Activated CD8-positive, alpha-beta memory T cell treated with anti-CD3 and anti-CD28 coated beads, Interleukin-2, amount 50 U/mL, for 1 hour (primary cell): ENCODE measurements at regions not wholly inside any gene's neighbourhood (a gene's known extent, or its start where the extent isn't known, plus 50 kb on each side); places are given as distances from the start of the nearest gene placed in this dataset.
"Not testable (repeated sequence)": the region's sequence is repeated elsewhere in the genome, so short reads cannot be mapped to it uniquely, and the experiment has no call there.

Experiments
- DNase-seq: peaks from one replicate; pipeline ENCODE4 v3.0.0-alpha.2; 2020; ENCODE audit errors: extremely low read depth

DNA sequence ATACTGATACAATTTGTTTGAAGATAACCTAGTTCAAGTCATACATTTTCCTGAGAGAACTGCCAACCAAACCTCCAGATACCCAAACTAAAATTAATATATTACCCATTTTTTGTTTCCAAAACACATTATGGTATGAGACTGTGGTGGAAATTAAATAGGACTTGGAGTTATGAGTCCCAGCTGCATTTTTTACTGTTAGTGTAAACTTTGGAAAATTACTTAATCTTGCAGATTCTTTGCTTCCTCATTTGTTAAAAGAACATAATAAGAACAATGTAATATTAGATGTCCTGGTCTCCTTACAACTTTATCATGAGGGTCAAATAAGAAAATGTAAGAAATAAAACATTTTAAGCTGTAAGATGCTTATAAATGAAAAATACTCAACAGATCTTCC lies 98.2 kb upstream of the TRIB2 start:
- no peak for DNase-seq

DNA sequence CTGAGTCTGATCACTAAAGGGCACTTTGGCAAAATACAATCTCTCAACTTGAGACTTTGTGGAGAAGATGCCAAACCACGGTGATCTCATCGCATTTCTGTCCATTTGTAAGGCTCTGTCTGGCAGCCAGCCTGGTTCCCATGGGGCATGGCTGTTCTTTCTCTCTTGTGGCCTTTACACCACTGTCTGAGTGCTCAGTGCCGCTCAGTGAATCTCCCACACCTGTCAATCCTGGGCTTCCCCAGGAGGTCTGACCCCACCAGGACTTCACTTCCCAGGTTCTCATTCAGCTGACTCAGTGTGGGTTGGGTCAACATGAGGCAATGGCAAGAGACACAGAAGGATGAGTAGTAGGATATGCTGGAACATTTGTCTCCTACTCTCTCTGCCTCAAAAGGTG lies 96.8 kb upstream of the TRIB2 start:
- DNase-seq, result no peak

DNA sequence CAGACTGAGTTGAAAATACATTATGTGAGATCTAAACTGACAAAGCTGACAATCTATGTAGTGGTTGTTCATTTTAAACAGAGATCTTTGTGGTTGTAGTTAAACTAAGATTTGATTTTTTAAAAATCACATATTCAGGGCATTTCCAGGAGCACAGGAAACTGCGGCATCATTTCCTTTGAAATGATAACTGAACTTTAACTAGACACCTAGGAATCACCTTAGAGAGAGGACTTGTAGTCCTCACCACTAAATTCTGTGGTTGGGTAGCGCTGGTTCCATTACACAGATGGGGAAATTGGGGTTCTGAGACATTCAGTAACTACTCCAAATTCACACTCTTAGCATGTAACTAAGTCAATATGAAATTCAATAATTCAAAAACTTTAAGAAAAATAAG lies 96.0 kb upstream of the TRIB2 start:
- DNase-seq, result no peak

DNA sequence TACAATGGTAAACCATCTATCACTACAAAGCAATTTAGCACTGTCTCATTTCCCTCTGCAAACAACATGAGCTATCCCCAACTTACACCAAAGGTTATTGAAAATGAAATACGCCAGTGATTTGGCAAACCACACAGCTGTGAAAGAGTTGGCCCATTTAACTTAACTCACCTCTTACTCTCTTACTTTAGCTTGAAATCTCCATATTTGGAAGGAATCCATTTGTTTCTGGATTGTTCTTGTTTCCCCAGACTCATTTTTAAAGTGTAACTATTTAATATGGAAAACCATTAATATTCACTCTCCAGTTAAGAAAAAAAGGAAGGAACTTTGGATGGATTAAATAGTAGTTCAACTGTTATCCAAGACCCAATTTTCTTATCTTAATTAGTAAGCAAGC lies 93.7 kb upstream of the TRIB2 start:
- no peak for DNase-seq

DNA sequence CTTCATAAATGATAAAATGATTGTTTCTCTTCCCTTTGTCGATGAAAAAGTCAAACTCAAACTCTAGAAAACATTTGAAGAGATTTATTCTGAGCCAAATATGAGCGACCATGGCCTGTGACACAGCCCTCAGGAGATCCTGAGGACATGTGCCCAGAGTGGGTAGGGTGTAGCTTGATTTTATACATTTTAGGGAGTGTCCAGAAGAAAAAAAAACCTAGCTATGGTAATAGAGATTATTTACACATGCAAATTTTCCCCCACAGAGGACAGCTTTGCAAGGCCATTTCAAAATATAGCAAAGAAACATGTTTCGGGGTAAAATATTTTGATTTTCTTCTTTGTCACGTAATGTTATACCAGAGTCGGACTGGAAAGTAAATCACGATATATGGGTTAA lies 92.4 kb upstream of the TRIB2 start:
- no peak for DNase-seq

DNA sequence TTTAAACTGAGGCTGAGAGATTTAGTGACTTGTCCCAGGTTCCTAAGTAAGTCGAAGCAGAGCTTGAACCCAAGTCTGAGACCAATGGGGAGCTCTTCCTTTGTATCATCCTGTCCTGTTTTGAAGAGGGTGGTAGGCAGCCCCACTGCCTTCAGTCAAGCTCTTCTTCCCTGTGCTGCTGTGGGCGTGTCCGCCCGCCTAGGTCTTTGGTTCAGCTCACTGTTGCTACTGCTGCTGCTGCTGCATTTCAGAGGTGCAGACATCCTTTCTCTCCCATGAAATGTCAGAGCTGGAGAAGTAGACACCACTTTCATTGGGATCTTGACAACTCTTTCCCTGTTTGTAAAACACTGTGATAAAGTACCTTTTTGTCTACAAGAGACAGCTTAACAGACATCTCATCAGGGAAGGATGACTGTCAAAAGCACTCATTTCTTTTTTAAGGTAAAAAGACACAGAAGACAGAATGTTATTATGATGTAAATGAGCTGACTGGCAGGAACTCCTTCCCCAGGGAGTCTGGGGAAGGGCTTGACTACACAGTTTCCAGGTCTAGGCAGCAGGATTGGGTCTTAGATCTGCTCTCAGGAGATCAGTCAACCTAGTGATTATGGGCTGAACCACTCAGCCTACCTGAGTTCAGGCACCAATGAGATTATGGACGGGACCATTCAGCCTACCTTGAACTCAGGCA lies 91.7 kb upstream of the TRIB2 start:
- no peak for DNase-seq

DNA sequence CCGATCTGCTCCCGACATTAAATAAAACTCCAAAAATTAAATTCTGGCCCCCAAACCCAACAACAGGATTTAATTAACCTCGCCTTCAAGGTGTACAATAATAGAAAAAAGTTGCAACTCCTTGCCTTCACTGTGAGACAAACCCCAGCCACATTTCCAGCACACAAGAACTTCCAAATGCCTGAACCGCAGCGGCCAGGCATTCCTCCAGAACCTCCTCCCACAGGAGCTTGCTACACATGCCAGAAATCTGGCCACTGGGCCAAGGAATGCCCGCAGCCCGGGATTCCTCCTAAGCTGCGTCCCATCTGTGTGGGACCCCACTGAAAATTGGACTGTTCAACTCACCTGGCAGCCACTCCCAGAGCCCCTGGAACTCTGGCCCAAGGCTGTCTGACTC lies 88.2 kb upstream of the TRIB2 start:
- DNase-seq, result not testable (repeated sequence)

DNA sequence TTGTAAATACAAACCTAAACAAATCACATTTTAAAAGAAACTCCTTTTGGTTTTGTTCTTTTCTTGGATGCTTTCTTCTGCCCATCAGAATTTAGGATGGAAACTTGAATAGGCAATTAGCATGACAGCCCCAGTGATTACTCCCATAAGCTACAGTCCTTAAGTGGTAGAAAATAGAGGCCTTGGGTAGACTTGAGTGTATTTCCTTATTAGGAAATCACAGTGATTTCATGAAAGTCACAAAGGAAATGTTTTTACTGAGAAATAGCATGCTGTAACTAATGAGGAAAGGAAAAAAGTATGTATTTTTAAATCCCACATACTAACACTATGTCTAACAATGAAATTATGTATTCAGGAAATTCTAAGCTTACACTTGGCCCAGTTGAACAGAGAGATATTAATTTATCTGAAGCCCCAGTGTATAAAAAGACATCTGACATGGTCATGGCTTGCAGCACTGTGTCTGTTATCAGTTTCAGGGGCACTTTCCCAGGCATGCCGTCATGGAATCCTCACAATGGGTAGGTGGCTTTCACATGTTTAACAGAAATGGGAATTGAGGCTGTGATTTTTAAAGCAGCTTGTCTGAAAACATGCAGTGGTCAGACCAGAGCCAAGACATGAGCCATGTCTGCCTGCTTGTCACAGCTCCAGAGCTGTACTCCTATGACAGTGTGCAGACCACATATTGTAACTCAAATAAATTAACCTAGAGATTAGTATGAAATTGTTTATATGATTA lies 79.7 kb upstream of the TRIB2 start:
- DNase-seq, result no peak

DNA sequence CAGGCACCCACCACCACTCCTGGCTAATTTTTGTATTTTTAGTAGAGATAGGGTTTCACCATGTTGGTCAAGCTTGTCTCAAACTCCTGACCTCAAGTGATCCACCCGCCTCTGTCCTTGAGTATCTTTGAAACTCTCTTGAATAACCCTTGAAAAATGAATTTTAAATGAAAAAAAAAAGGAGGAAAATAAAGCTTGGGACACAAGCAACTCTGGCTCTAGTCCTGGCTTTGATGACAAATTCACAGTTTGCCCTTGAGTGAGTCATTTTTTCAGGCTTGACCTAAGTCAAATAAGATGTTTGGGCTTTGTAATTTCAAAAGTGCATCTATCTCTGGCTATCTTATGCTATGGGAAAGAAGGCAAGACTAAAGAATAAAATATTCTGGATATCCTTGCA lies 79.0 kb upstream of the TRIB2 start:
- no peak for DNase-seq

DNA sequence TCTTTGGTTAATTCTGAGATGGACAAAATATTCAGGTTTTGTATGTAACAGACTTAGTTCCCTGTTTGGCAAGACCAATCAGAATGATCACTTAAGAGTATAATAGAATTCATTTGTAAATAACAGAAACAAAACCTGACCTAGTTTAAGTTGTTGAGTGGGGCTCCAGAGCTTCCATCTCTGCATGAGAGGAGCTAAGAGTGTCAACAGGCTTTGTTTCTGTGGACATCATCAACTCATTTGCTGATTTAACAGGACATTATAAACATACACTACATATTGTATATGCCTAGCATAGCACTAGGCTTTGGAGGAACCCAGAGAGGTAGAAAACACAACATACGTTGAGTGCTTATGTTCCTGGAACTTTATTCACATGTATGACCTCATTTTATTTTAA lies 75.3 kb upstream of the TRIB2 start:
- no peak for DNase-seq

DNA sequence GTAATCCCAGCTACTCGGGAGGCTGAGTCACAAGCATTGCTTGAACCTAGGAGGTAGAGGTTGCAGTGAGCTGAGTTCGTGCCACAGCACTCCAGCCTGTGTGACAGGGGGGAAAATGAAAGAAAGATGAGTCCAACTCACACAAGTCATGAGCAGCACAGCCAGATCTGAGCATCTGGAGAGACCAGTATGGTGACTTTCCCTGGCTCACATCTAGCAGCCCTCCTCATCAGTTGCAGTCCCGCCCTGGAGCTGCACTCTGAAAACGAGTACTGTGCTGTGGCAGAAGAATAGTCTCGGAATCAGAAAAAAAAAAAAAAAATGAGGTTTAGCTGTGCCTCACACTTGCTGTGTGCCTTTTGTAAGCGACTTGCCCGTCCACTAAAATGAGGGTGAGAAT lies 74.4 kb upstream of the TRIB2 start:
- no peak for DNase-seq

DNA sequence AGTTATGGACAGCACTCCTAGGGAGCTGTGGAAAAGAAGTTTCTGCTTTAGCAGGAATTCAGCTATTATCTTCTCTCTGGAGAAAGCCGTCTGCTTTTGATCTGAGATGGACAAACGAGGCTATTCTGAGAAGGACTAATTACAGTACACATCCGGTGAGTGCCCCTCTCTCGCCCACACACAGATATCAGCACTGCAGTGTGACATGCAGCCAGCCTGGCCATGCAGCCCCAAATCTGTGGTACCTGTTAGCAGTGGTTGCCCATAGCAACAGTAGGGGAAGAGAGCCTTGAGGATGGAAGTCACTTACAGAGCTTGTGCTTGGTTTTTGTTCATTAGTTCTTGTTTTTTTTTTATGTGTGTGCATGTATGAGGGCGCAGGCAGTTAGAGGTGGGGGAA lies 73.9 kb upstream of the TRIB2 start:
- no peak for DNase-seq

DNA sequence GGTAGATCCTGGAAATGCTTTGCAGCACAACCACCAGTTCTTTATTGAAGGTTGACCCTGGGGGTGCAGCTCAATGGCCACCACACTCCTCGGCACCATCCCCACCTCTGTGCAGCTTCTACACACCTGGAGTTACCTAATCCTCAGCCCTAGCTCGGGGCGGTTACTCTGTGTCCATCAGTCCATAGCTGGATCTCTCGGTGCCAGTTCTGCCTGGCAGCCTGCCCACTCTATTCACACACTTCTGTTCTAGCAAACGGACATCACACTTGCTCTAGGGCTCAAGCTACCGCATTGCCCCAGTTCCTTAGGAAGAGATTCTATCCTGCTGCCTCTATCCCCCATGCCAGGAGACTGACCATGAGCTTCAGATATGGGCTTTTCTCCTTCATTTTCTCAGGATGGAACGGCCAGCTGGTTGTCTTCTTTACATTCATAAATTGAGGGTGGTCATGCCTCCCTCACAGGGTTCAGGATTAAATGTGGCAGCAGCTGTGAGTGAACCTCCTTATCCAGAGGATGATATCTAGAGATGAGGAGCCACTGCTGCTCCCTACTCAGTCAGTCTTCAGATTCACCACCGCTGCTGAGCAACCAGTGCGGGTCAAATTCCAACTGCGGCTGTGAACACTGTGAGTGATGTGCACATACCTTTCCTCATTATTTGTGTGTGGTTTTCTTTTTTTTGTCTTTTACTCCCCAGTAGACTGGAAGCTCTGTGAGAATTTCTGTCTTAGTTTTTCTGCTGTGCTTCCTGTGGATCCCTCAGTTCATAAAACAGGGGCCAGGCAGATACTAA lies 66.9 kb upstream of the TRIB2 start:
- DNase-seq, result no peak

DNA sequence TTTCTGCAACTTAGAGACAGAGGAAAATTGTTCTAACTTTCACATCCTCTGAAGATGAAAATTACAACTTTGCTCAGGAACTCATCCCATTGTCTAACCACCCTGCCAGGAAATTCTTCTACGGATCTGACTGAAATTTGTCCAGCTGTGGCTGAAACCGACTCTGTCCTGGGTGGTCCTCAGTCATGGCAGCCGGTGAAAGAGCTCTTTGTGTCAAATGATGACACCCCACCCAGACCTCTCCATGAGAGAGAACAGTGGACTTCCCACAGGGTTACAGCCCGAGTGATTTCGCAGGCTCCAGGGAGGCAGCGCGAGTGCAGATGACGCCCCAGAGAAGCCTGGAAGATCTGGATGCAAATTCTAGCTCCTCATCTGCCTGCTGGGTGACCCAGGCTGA lies 65.1 kb upstream of the TRIB2 start:
- DNase-seq, result no peak

DNA sequence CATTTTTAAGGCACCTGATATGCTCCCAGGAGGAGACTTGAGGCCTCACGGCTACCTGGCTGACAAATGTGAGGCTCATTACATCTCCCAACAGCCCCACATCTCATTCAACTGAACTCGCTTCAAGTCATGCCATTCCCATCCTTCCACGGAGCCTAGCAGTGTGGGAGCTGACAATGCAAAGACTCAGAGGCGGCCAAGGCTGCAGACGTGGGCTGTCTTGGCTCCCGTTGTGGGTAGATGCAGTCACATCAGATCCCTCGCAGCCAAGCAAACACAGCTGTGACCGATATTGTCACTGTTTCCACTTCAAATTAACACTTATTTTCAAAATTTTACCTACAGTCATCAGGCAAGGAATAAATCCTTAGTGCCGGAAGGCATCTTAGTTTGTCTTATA lies 64.0 kb upstream of the TRIB2 start:
- DNase-seq, result no peak

DNA sequence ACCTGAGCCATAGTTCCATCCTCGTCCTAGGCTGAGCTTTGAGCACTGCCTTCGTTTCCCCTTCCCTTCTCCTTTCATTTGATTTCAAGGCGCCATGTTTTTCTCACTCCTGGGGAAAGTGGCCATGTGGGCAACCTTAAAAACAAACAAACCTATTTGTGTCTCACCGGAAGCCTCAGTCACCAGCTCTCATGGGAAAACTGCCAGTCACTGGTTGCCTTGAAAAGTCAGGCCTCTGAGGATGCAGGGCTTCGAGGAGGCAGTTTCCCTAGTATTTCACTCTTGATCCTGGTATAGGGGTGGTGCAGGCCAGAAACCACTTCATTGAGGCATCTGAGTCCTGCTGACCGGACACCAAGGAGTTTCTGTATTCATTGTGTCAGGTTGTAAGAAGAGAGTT lies 59.2 kb upstream of the TRIB2 start:
- DNase-seq, result no peak

DNA sequence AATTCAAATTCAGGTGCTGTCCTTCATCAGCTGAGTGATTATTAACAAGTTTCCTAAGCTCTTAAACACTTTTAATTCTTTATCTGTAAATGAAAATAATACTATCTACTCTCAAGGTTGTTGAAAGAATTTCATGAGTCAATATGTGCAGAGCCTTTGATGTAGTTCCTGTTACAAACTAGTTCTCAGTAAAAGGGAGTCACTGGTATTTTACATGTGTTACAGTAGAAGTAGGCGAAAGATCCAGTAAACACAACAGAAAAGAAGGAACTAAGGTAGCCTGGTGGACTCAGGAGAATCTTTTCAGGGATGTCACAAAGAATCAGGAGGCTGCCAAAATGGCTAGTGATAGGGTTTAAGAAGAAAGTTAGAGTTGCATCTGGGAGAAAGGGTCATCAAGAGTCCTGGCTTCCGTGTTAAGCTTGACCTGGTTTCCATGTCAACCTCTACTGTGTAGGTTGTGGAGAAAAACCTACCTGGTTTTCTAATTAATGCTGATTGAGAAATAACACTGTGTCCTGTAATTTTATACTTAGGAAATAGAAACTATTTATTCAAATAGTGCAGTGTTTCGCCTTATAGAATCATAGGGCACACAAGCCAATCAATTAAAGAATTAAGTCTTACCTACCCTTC lies 58.3 kb upstream of the TRIB2 start:
- DNase-seq, result no peak

DNA sequence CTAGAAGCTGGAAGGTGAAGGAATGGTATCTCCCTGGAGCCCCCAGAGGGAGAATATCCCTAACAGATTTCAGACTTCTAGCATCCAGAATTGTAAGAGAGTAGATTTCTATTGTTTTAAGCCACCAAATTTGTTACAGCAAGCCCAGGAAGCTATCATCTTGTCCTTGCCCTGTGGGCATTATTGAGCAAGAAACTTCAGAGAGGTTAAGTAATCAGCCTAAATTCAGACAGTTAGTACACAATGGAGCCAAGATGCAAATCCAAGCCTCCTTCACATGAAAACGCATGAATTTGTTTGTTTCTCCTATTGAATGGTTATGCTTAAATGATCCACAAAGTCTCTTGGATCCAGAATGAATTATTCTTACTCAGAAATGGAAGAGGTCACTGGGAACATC lies 55.2 kb upstream of the TRIB2 start:
- no peak for DNase-seq

DNA sequence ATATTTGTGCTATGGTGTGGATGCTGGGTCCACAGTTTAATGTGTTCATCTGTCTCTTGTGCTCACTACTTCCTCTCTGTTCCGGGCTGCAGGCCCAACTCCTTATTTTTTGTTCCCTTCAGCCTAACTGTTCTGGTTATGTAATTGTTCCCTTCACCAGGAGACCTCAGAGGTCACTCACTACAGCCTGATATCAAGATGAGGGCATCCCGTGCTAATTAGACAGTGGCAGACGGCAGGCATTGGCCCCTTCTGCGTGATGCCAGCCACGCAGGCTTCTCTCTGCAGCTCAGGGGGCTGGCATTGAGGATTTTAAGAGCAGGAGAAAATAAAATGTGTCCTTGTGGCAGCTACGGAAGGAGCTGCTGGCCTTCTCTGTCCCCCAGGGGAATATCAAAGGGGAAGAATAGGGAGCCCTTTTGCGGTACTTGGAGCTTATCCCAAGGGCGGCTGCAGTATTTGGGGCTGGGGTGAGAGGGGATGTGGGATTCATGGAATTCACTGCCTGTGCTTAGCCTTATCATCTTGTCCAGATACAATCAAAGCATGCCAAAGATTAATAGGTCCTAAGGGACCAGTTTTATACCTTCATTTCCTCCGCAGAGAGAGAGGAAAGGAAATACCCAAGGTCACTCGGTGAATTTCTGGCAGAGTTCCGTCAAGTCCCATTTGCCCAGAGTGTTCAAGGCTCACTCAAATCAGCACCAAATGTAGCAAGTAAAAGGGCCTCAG lies 53.3 kb upstream of the TRIB2 start:
- DNase-seq, result no peak

DNA sequence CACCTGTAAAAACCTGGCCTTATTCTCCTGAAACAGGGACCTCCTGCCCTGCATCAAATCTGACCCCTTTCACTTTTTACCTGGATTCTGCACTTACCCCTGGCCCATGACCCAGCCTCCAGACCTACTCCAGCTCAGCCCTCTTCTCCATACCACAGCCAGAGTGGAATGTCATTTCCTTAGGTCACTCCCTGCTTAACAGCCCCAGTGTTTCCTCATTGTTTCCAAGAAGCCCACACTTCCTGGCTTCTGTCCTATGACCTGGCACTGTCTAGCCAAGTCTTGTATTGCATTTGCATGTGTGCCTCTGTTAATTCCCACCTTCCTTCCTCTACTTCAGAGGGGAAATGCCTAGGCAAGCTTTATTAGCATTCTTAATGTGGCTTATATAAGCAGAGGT lies 51.4 kb upstream of the TRIB2 start:
- DNase-seq, result no peak

DNA sequence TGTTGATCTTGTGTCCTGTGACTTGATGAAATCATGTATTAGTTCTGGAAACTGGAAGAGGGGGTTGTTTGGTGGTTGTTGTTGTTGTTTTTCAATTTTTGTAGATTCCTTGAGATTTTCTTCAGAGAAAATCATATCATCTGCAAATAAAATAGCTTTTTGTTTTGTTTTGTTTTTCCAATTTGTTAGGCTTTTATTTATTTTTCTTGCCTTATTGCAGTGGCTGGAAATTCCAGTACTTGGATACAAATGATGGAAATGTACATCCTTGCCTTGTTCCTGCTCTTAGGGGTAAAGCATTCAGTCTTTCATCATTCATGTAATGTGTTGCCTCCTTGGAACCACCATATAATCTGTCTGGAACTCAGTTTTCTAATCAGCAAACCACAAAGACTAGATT lies 50.3 kb upstream of the TRIB2 start:
- DNase-seq, result no peak
